ENCODE measurements at regions not wholly inside any gene's neighbourhood (a gene's known extent, or its start where the extent isn't known, plus 50 kb on each side); places are given as distances from the start of the nearest gene placed in this dataset.

GRCh38 chr13:88866195-88866594 is 1195.0 kb downstream of the SLITRK5 start:
- Histone ChIP-seq H3K36me3 (ENCODE audit: insufficient read depth, insufficient read length, low read length) (no peaks in the 10 kb centered on the region), H3K27me3 (ENCODE audit: insufficient read depth, insufficient read length) (no peaks in the 10 kb centered on the region), H3K4me3 (ENCODE audit: insufficient read length, low read depth) (no peak overlapping the region), H3K9me3 (ENCODE audit: insufficient read depth, low read length) (no peaks in the 10 kb centered on the region), H3K9ac (ENCODE audit: insufficient read length, low read depth) (no peak overlapping the region), H3K4me1 (ENCODE audit: insufficient read depth, insufficient read length) (no peaks in the 10 kb centered on the region)
- no peak for TF ChIP-seq YY1 (IDR thresholded peaks at IDR 0.05; ENCODE audit: insufficient read depth, insufficient read length)
- TF ChIP-seq ZNF274 (IDR thresholded peaks at IDR 0.05; ENCODE audit: low read depth, low read length): no peak
- TF ChIP-seq SUZ12 (IDR thresholded peaks at IDR 0.05; ENCODE audit: extremely low read depth, insufficient read depth, insufficient read length): no peak
- no peak for DNase-seq (ENCODE audit: low read depth, low spot score)

GRCh38 chr13:88883741-88884140 is 1212.6 kb downstream of the SLITRK5 start:
- Histone ChIP-seq H3K9ac (ENCODE audit: insufficient read length, low read depth) (no peak overlapping the region), H3K4me1 (ENCODE audit: insufficient read depth, insufficient read length) (no peaks in the 10 kb centered on the region), H3K9me3 (ENCODE audit: insufficient read depth, low read length) (no peaks in the 10 kb centered on the region), H3K27me3 (ENCODE audit: insufficient read depth, insufficient read length) (no peaks in the 10 kb centered on the region), H3K36me3 (ENCODE audit: insufficient read depth, insufficient read length, low read length) (no peaks in the 10 kb centered on the region), H3K4me3 (ENCODE audit: insufficient read length, low read depth) (no peak overlapping the region)
- no peak for DNase-seq (ENCODE audit: low read depth, low spot score)
- TF ChIP-seq YY1 (IDR thresholded peaks at IDR 0.05; ENCODE audit: insufficient read depth, insufficient read length): no peak
- TF ChIP-seq SUZ12 (IDR thresholded peaks at IDR 0.05; ENCODE audit: extremely low read depth, insufficient read depth, insufficient read length): no peak
- no peak for TF ChIP-seq ZNF274 (IDR thresholded peaks at IDR 0.05; ENCODE audit: low read depth, low read length)

- TF ChIP-seq YY1 (IDR thresholded peaks at IDR 0.05; ENCODE audit: insufficient read depth, insufficient read length) (no peak), SUZ12 (IDR thresholded peaks at IDR 0.05; ENCODE audit: extremely low read depth, insufficient read depth, insufficient read length) (no peak)
These were observed 1216.0 kb downstream of the SLITRK5 start for GRCh38 chr13:88887045-88887662.

GRCh38 chr13:88895261-88895941 is 1224.2 kb downstream of the SLITRK5 start:
- Histone ChIP-seq H3K9ac (ENCODE audit: insufficient read length, low read depth) (no peak overlapping the region), H3K9me3 (ENCODE audit: insufficient read depth, low read length) (no peaks in the 10 kb centered on the region; the same call in 1 of the 2 replicates), H3K4me1 (ENCODE audit: insufficient read depth, insufficient read length) (no peaks in the 10 kb centered on the region), H3K36me3 (ENCODE audit: insufficient read depth, insufficient read length, low read length) (no peaks in the 10 kb centered on the region), H3K4me3 (ENCODE audit: insufficient read length, low read depth) (no peak overlapping the region), H3K27me3 (ENCODE audit: insufficient read depth, insufficient read length) (no peaks in the 10 kb centered on the region)
- DNase-seq (ENCODE audit: low read depth, low spot score): no peak
- TF ChIP-seq ZNF274 (IDR thresholded peaks at IDR 0.05; ENCODE audit: low read depth, low read length) (no peak), YY1 (IDR thresholded peaks at IDR 0.05; ENCODE audit: insufficient read depth, insufficient read length) (no peak), SUZ12 (IDR thresholded peaks at IDR 0.05; ENCODE audit: extremely low read depth, insufficient read depth, insufficient read length) (no peak)

More at GRCh38 chr13:88887045-88887662, 1216.0 kb downstream of the SLITRK5 start:
- Histone ChIP-seq H3K4me1 (ENCODE audit: insufficient read depth, insufficient read length) (no peaks in the 10 kb centered on the region), H3K36me3 (ENCODE audit: insufficient read depth, insufficient read length, low read length) (no peaks in the 10 kb centered on the region), H3K4me3 (ENCODE audit: insufficient read length, low read depth) (no peak overlapping the region), H3K9me3 (ENCODE audit: insufficient read depth, low read length) (no peaks in the 10 kb centered on the region), H3K9ac (ENCODE audit: insufficient read length, low read depth) (no peak overlapping the region), H3K27me3 (ENCODE audit: insufficient read depth, insufficient read length) (no peaks in the 10 kb centered on the region)
- no peak for DNase-seq (ENCODE audit: low read depth, low spot score)

- Histone ChIP-seq H3K9ac (ENCODE audit: insufficient read length, low read depth) (no peak overlapping the region), H3K4me3 (ENCODE audit: insufficient read length, low read depth) (no peak overlapping the region), H3K36me3 (ENCODE audit: insufficient read depth, insufficient read length, low read length) (no peaks in the 10 kb centered on the region), H3K4me1 (ENCODE audit: insufficient read depth, insufficient read length) (no peaks in the 10 kb centered on the region), H3K27me3 (ENCODE audit: insufficient read depth, insufficient read length) (no peaks in the 10 kb centered on the region), H3K9me3 (ENCODE audit: insufficient read depth, low read length) (no peaks in the 10 kb centered on the region; the same call in 1 of the 2 replicates)
- TF ChIP-seq ZNF274 (IDR thresholded peaks at IDR 0.05; ENCODE audit: low read depth, low read length) (no peak), SUZ12 (IDR thresholded peaks at IDR 0.05; ENCODE audit: extremely low read depth, insufficient read depth, insufficient read length) (no peak), YY1 (IDR thresholded peaks at IDR 0.05; ENCODE audit: insufficient read depth, insufficient read length) (no peak)
- no peak for DNase-seq (ENCODE audit: low read depth, low spot score)
These were observed 1225.3 kb downstream of the SLITRK5 start for GRCh38 chr13:88896466-88896865.

GRCh38 chr13:88908961-88909441 is 1237.8 kb downstream of the SLITRK5 start:
- Histone ChIP-seq H3K36me3 (ENCODE audit: insufficient read depth, insufficient read length, low read length) (no peaks in the 10 kb centered on the region), H3K9me3 (ENCODE audit: insufficient read depth, low read length) (no peaks in the 10 kb centered on the region), H3K27me3 (ENCODE audit: insufficient read depth, insufficient read length) (no peaks in the 10 kb centered on the region), H3K9ac (ENCODE audit: insufficient read length, low read depth) (no peak overlapping the region), H3K4me3 (ENCODE audit: insufficient read length, low read depth) (no peak overlapping the region), H3K4me1 (ENCODE audit: insufficient read depth, insufficient read length) (no peaks in the 10 kb centered on the region)
- no peak for DNase-seq (ENCODE audit: low read depth, low spot score)
- TF ChIP-seq ZNF274 (IDR thresholded peaks at IDR 0.05; ENCODE audit: low read depth, low read length): no peak
- no peak for TF ChIP-seq YY1 (IDR thresholded peaks at IDR 0.05; ENCODE audit: insufficient read depth, insufficient read length)
- TF ChIP-seq SUZ12 (IDR thresholded peaks at IDR 0.05; ENCODE audit: extremely low read depth, insufficient read depth, insufficient read length): no peak

GRCh38 chr13:88919970-88920628 is 1248.9 kb downstream of the SLITRK5 start:
- no peaks in the 10 kb centered on the region for H3K36me3 ChIP-seq (ENCODE audit: insufficient read depth, insufficient read length, low read length)
- H3K4me3 ChIP-seq (ENCODE audit: insufficient read length, low read depth): no peak overlapping the region
- H3K9ac ChIP-seq (ENCODE audit: insufficient read length, low read depth): no peak overlapping the region
- no peaks in the 10 kb centered on the region for H3K27me3 ChIP-seq (ENCODE audit: insufficient read depth, insufficient read length)
- no peak for DNase-seq (ENCODE audit: low read depth, low spot score)
- H3K4me1 ChIP-seq (ENCODE audit: insufficient read depth, insufficient read length): no peaks in the 10 kb centered on the region
- H3K9me3 ChIP-seq (ENCODE audit: insufficient read depth, low read length): no peaks in the 10 kb centered on the region
- TF ChIP-seq ZNF274 (IDR thresholded peaks at IDR 0.05; ENCODE audit: low read depth, low read length) (no peak), YY1 (IDR thresholded peaks at IDR 0.05; ENCODE audit: insufficient read depth, insufficient read length) (no peak), SUZ12 (IDR thresholded peaks at IDR 0.05; ENCODE audit: extremely low read depth, insufficient read depth, insufficient read length) (no peak)
